ENCODE measurements at regions not wholly inside any gene's neighbourhood (a gene's known extent, or its start where the extent isn't known, plus 50 kb on each side); places are given as distances from the start of the nearest gene placed in this dataset.

- TF ChIP-seq, protein P1, sequence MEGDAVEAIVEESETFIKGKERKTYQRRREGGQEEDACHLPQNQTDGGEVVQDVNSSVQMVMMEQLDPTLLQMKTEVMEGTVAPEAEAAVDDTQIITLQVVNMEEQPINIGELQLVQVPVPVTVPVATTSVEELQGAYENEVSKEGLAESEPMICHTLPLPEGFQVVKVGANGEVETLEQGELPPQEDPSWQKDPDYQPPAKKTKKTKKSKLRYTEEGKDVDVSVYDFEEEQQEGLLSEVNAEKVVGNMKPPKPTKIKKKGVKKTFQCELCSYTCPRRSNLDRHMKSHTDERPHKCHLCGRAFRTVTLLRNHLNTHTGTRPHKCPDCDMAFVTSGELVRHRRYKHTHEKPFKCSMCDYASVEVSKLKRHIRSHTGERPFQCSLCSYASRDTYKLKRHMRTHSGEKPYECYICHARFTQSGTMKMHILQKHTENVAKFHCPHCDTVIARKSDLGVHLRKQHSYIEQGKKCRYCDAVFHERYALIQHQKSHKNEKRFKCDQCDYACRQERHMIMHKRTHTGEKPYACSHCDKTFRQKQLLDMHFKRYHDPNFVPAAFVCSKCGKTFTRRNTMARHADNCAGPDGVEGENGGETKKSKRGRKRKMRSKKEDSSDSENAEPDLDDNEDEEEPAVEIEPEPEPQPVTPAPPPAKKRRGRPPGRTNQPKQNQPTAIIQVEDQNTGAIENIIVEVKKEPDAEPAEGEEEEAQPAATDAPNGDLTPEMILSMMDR (conservative IDR thresholded peaks at IDR 0.05 in 1 of 2, IDR thresholded peaks at IDR 0.05 in 1 of 2; ENCODE audit: extremely low read depth in 1 of 2, insufficient read depth in 1 of 2, low read depth in 1 of 2, low read length in 2 of 2): peak; percentile 80 to 81
- no peak for TF ChIP-seq EZH2 (IDR thresholded peaks at IDR 0.05; ENCODE audit: borderline replicate concordance, low read length)
These were observed 784.8 kb upstream of the CDH2 start for GRCh38 chr18:28961669-28962228.

Data from mammary epithelial cell (primary cell).